Lung (tissue), 11 donors: ENCODE measurements at regions not wholly inside any gene's neighbourhood (a gene's known extent, or its start where the extent isn't known, plus 50 kb on each side); places are given as distances from the start of the nearest gene placed in this dataset.

ENCODE experiments used
- ATAC-seq: fragments of 200-7000 bp; cut with Tn5 transposase; one replicate; pipeline ENCODE4 v1.9.1; 2020; ENCODE audit warnings: moderate number of reproducible peaks; ENCODE audit not compliant: insufficient read depth, low FRiP score
- DNase-seq, 3 donors: peaks; one replicate each; pipeline ENCODE4 v3.0.0-alpha.2; 2013 to 2017
- H3K27ac ChIP-seq, 2 donors: one replicate each; pipeline ENCODE4 v1.5.1; 2013; ENCODE audit warnings: mild to moderate bottlenecking in 2 of 2, moderate library complexity in 2 of 2, control low read depth in 1 of 2, inconsistent platforms in 1 of 2, low read depth in 1 of 2, low read length in 1 of 2
- H3K27me3 ChIP-seq, 3 donors: one replicate each; pipeline ENCODE4 v1.5.1; 2013; ENCODE audit warnings: low read length in 2 of 3; ENCODE audit not compliant: control insufficient read depth in 3 of 3, insufficient read depth in 3 of 3
- H3K36me3 ChIP-seq, 4 donors: one replicate each; pipeline ENCODE4 v1.5.1; 2013; ENCODE audit warnings: low read length in 4 of 4, mild to moderate bottlenecking in 1 of 4, moderate library complexity in 1 of 4; ENCODE audit not compliant: control insufficient read depth in 4 of 4, insufficient read depth in 4 of 4
- H3K4me1 ChIP-seq, 5 donors: one replicate each; pipeline ENCODE4 v1.5.1; 2013; ENCODE audit warnings: low read length in 5 of 5, mild to moderate bottlenecking in 2 of 5, moderate library complexity in 1 of 5; ENCODE audit not compliant: control insufficient read depth in 5 of 5, insufficient read depth in 5 of 5
- H3K4me3 ChIP-seq: one replicate; pipeline ENCODE4 v1.5.1; 2013; ENCODE audit warnings: mild to moderate bottlenecking, control low read depth, moderate library complexity
- H3K9ac ChIP-seq, 2 donors: one replicate each; pipeline ENCODE4 v1.5.1; 2013; ENCODE audit warnings: low read length in 2 of 2, control low read depth in 1 of 2; ENCODE audit not compliant: insufficient read depth in 1 of 2
- H3K9me3 ChIP-seq, 4 donors: one replicate each; pipeline ENCODE4 v1.5.1; 2013; ENCODE audit warnings: low read length in 3 of 4, mild to moderate bottlenecking in 1 of 4, moderate library complexity in 1 of 4; ENCODE audit not compliant: control insufficient read depth in 4 of 4, insufficient read depth in 3 of 4
- CTCF ChIP-seq: IDR thresholded peaks from 2 replicates; pipeline ENCODE4 v1.5.1; 2012; ENCODE audit warnings: mild to moderate bottlenecking; ENCODE audit errors: control extremely low read depth, extremely low read depth
- WGBS, 2 donors: extraction: QIAGEN DNeasy Blood & Tissue Kit; methylation state at CpG; one replicate each; pipeline ENCODE4 v1.1.7; 2013; 5-methylcytosine and 5-hydroxymethylcytosine counted together
- donor health status: control.
- donor health status: control.
- donor health status: Bipolar disorder and iron deficiency.
- donor health status: healthy.
- donor health status: DM: yes; HTN: yes; CAD: no.

- 86 to 91% methylated on average over 1 of the region's 1 CpG for WGBS, 2 donors
- no peak for ATAC-seq
Observed at GRCh38 chr1:65036570-65037051, 70.3 kb upstream of the JAK1 start.

GRCh38 chr1:65039066-65039465 is 72.7 kb upstream of the JAK1 start:
- DNase-seq (no peak), ATAC-seq (no peak)
- Histone ChIP-seq H3K9me3 (no peaks in the 10 kb centered on the region), H3K4me1 (peaks cover 0 to 5% (median 0%) of the 10 kb centered on the region in 5 donors), H3K27ac (no peak overlapping the region), H3K36me3 (peaks cover 0 to 5% (median 4%) of the 10 kb centered on the region in 4 donors), H3K27me3 (no peaks in the 10 kb centered on the region), H3K9ac (no peak overlapping the region), H3K4me3 (no peak overlapping the region)
- WGBS, 2 donors = 100% methylated on average over 1 of the region's 1 CpG
- TF ChIP-seq CTCF = no peak

More at GRCh38 chr1:65036570-65037051, 70.3 kb upstream of the JAK1 start:
- no peak for TF ChIP-seq CTCF
- Histone ChIP-seq H3K4me1 (peaks cover 0 to 5% (median 0%) of the 10 kb centered on the region in 5 donors), H3K27ac (no peak overlapping the region), H3K4me3 (no peak overlapping the region), H3K27me3 (no peaks in the 10 kb centered on the region), H3K9me3 (no peaks in the 10 kb centered on the region), H3K36me3 (peaks cover 0 to 5% (median 4%) of the 10 kb centered on the region in 4 donors), H3K9ac (no peak overlapping the region)
- no peak for DNase-seq

GRCh38 chr1:65039508-65039907 is 73.2 kb upstream of the JAK1 start:
- Histone ChIP-seq H3K4me1 (peaks cover 0 to 5% (median 0%) of the 10 kb centered on the region in 5 donors), H3K9me3 (no peaks in the 10 kb centered on the region), H3K27ac (no peak overlapping the region), H3K27me3 (no peaks in the 10 kb centered on the region), H3K4me3 (no peak overlapping the region), H3K9ac (no peak overlapping the region), H3K36me3 (peaks cover 0 to 5% (median 4%) of the 10 kb centered on the region in 4 donors)
- 66 to 90% methylated on average over 2 of the region's 2 CpGs for WGBS, 2 donors
- DNase-seq = no peak
- no peak for ATAC-seq
- no peak for TF ChIP-seq CTCF

GRCh38 chr1:65042467-65042866 is 76.1 kb upstream of the JAK1 start:
- Histone ChIP-seq H3K4me3 (no peak overlapping the region), H3K36me3 (no peaks in the 10 kb centered on the region), H3K9ac (no peak overlapping the region), H3K4me1 (peaks cover 0 to 6% (median 3%) of the 10 kb centered on the region in 5 donors), H3K27ac (no peak overlapping the region), H3K27me3 (no peaks in the 10 kb centered on the region), H3K9me3 (no peaks in the 10 kb centered on the region)
- 92 to 96% methylated on average over 4 of the region's 4 CpGs for WGBS, 2 donors
- TF ChIP-seq CTCF = no peak
- no peak for ATAC-seq
- no peak for DNase-seq
